H4 (cell line): ENCODE measurements at regions not wholly inside any gene's neighbourhood (a gene's known extent, or its start where the extent isn't known, plus 50 kb on each side); places are given as distances from the start of the nearest gene placed in this dataset.

Experiments
- DNase-seq: peaks from one replicate; pipeline ENCODE4 v3.0.0-alpha.2; 2015; ENCODE audit warnings: low spot score

GRCh38 chr18:51398104-51398503 lies 200.6 kb upstream of the MEX3C start:
- no peak for DNase-seq

- DNase-seq: no peak
Observed at GRCh38 chr18:51399491-51400122, 202.1 kb upstream of the MEX3C start.

- DNase-seq: no peak
Observed at GRCh38 chr18:51400721-51401120, 203.2 kb upstream of the MEX3C start.

GRCh38 chr18:51401912-51402311 lies 204.4 kb upstream of the MEX3C start:
- no peak for DNase-seq

GRCh38 chr18:51404620-51405019 lies 207.1 kb upstream of the MEX3C start:
- DNase-seq: no peak

- DNase-seq: no peak
Observed at GRCh38 chr18:51405683-51406477, 208.4 kb upstream of the MEX3C start.

- no peak for DNase-seq
Observed at GRCh38 chr18:51417643-51418483, 220.4 kb upstream of the MEX3C start.

- no peak for DNase-seq
Observed at GRCh38 chr18:51425475-51425874, 228.0 kb upstream of the MEX3C start.

GRCh38 chr18:51425889-51426288 lies 228.4 kb upstream of the MEX3C start:
- DNase-seq: no peak

- DNase-seq: no peak
Observed at GRCh38 chr18:51426996-51427395, 229.5 kb upstream of the MEX3C start.

GRCh38 chr18:51429644-51430043 lies 232.2 kb upstream of the MEX3C start:
- no peak for DNase-seq

- no peak for DNase-seq
Observed at GRCh38 chr18:51430538-51430937, 233.1 kb upstream of the MEX3C start.

- no peak for DNase-seq
Observed at GRCh38 chr18:51433296-51433695, 235.8 kb upstream of the MEX3C start.

- no peak for DNase-seq
Observed at GRCh38 chr18:51433881-51434280, 236.4 kb upstream of the MEX3C start.

- DNase-seq: peak; percentile 10
Observed at GRCh38 chr18:51437280-51438271, 240.1 kb upstream of the MEX3C start.

GRCh38 chr18:51438797-51439350 lies 241.4 kb upstream of the MEX3C start:
- DNase-seq: no peak

GRCh38 chr18:51442012-51442411 lies 244.5 kb upstream of the MEX3C start:
- DNase-seq: no peak

GRCh38 chr18:51446571-51447210 lies 249.2 kb upstream of the MEX3C start:
- DNase-seq: no peak

- no peak for DNase-seq
Observed at GRCh38 chr18:51447351-51448342, 250.2 kb upstream of the MEX3C start.
